Astrocyte (in vitro differentiated cells and primary cell): ENCODE measurements at regions not wholly inside any gene's neighbourhood (a gene's known extent, or its start where the extent isn't known, plus 50 kb on each side); places are given as distances from the start of the nearest gene placed in this dataset.

Source experiments
- EZH2 ChIP-seq: IDR thresholded peaks from 2 replicates; pipeline ENCODE4 v1.6.1; 2012; ENCODE audit warnings: mild to moderate bottlenecking, low read length, inconsistent platforms; ENCODE audit not compliant: insufficient read depth
- TF ChIP-seq, protein P1 (sequence below): IDR thresholded peaks from 2 replicates; pipeline ENCODE4 v1.5.1; 2011; ENCODE audit warnings: low read depth, mild to moderate bottlenecking, inconsistent platforms, low read length, moderate library complexity; ENCODE audit not compliant: insufficient read depth

GRCh38 chr7:91566402-91566732 lies 302.1 kb downstream of the FZD1 start:
- TF ChIP-seq, protein P1, sequence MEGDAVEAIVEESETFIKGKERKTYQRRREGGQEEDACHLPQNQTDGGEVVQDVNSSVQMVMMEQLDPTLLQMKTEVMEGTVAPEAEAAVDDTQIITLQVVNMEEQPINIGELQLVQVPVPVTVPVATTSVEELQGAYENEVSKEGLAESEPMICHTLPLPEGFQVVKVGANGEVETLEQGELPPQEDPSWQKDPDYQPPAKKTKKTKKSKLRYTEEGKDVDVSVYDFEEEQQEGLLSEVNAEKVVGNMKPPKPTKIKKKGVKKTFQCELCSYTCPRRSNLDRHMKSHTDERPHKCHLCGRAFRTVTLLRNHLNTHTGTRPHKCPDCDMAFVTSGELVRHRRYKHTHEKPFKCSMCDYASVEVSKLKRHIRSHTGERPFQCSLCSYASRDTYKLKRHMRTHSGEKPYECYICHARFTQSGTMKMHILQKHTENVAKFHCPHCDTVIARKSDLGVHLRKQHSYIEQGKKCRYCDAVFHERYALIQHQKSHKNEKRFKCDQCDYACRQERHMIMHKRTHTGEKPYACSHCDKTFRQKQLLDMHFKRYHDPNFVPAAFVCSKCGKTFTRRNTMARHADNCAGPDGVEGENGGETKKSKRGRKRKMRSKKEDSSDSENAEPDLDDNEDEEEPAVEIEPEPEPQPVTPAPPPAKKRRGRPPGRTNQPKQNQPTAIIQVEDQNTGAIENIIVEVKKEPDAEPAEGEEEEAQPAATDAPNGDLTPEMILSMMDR, result no peak
- no peak for TF ChIP-seq EZH2
